Endothelial cell of umbilical vein (primary cell): ENCODE measurements at regions not wholly inside any gene's neighbourhood (a gene's known extent, or its start where the extent isn't known, plus 50 kb on each side); places are given as distances from the start of the nearest gene placed in this dataset.

Experiments used
- BruUV-seq: library from RNA; stranded (reverse); fragments of 400-500 nt; replicated peaks from 2 replicates; lab custom pipeline; 2021; lab: Mats Ljungman, UMichigan
- CTCF ChIA-PET: fragments of 300-600, 350-600 bp; sonication (Branson Sonifier 250); formaldehyde crosslinking; loops from one replicate; lab custom pipeline; 2021; ENCODE audit warnings: antibody characterized with exemption, inconsistent platforms; lab: Charles Lee
- POLR2A ChIA-PET: fragments of 300-600, 350-600 bp; sonication (Branson Sonifier 250); formaldehyde crosslinking; loops from one replicate; lab custom pipeline; 2021; ENCODE audit warnings: antibody characterized with exemption, inconsistent platforms; lab: Charles Lee
- DNase-seq: peaks from one replicate; pipeline ENCODE4 v3.0.0-alpha.2; 2011; ENCODE audit warnings: low read depth, low spot score
- FAIRE-seq: peaks from 2 replicates; lab custom pipeline; 2011; peaks lifted over from hg19 to GRCh38; lab: Jason Lieb, UNC
- H2AFZ ChIP-seq: 2 replicates; pipeline ENCODE4 v1.6.0; 2012; ENCODE audit warnings: low read depth, low read length, control low read depth, inconsistent platforms
- H3K27ac ChIP-seq: 2 replicates; pipeline ENCODE4 v1.5.1; 2011; ENCODE audit warnings: low read depth, mild to moderate bottlenecking, control low read depth, low read length, moderate library complexity; ENCODE audit not compliant: insufficient read depth
- H3K27me3 ChIP-seq, 2 experiments: 2 replicates each; pipeline versions ENCODE4 v1.6.0 to v1.6.1; 2011; ENCODE audit warnings: low read length in 2 of 2, mixed read lengths in 1 of 2; ENCODE audit not compliant: control insufficient read depth in 2 of 2, insufficient read depth in 2 of 2
- H3K36me3 ChIP-seq, 2 experiments: 2 replicates in 1 of 2; 3 replicates in 1 of 2; pipeline ENCODE4 v1.5.1; 2011; ENCODE audit warnings: low read length in 2 of 2, mild to moderate bottlenecking in 1 of 2, moderate library complexity in 1 of 2; ENCODE audit not compliant: control insufficient read depth in 2 of 2, insufficient read depth in 2 of 2; ENCODE audit errors: extremely low read depth in 1 of 2
- H3K4me1 ChIP-seq: 3 replicates; pipeline ENCODE4 v1.5.1; 2011; ENCODE audit warnings: mild to moderate bottlenecking, low read length; ENCODE audit not compliant: control insufficient read depth, insufficient read depth; ENCODE audit errors: extremely low read depth
- H3K4me2 ChIP-seq: 2 replicates; pipeline ENCODE4 v1.6.1; 2011; ENCODE audit warnings: low read length, control low read depth, mixed read lengths; ENCODE audit not compliant: insufficient read depth
- H3K4me3 ChIP-seq, 3 experiments: fragments of 200-600 bp in 1 of 3; sonication (generic), shearing (Covaris generic) in 1 of 3; replicated peaks in 1 of 3; 2 replicates each; pipeline ENCODE4 v1.5.1; 2011 to 2016; ENCODE audit warnings: control low read depth in 3 of 3, low read length in 3 of 3, mild to moderate bottlenecking in 2 of 3, inconsistent platforms in 1 of 3, low read depth in 1 of 3, moderate library complexity in 1 of 3; ENCODE audit not compliant: insufficient read depth in 1 of 3
- H3K79me2 ChIP-seq: 2 replicates; pipeline ENCODE4 v1.6.0; 2012; ENCODE audit warnings: low read length, inconsistent platforms; ENCODE audit not compliant: control insufficient read depth, insufficient read depth
- H3K9ac ChIP-seq: replicated peaks from 2 replicates; pipeline ENCODE3; 2011; ENCODE audit warnings: low read length, control low read depth; ENCODE audit not compliant: insufficient read depth; ENCODE audit errors: extremely low read depth
- H3K9me1 ChIP-seq: replicated peaks from 3 replicates; pipeline ENCODE4 v1.6.0; 2011; ENCODE audit warnings: mild to moderate bottlenecking, low read length; ENCODE audit not compliant: control insufficient read depth, insufficient read depth; ENCODE audit errors: extremely low read depth
- H3K9me3 ChIP-seq: replicated peaks from 2 replicates; pipeline ENCODE4 v1.5.1; 2012; ENCODE audit warnings: low read length, inconsistent platforms; ENCODE audit not compliant: control insufficient read depth, insufficient read depth
- H4K20me1 ChIP-seq: replicated peaks from 2 replicates; pipeline ENCODE3; 2011; ENCODE audit warnings: mild to moderate bottlenecking, low read length; ENCODE audit not compliant: control insufficient read depth, insufficient read depth; ENCODE audit errors: extremely low read depth
- CTCF ChIP-seq, 2 donors: IDR thresholded peaks; 1 replicate in 1 of 2; 2 replicates in 1 of 2; pipeline ENCODE4 v1.5.1; 2011; ENCODE audit warnings: low read length in 2 of 2, mild to moderate bottlenecking in 2 of 2, moderate library complexity in 2 of 2, control low read depth in 1 of 2, inconsistent platforms in 1 of 2, low read depth in 1 of 2; ENCODE audit not compliant: insufficient read depth in 1 of 2; ENCODE audit errors: extremely low read depth in 1 of 2
- EZH2 ChIP-seq: IDR thresholded peaks from 2 replicates; pipeline ENCODE4 v1.6.1; 2012; ENCODE audit warnings: borderline replicate concordance, low read depth, mild to moderate bottlenecking, moderate library complexity, low read length, inconsistent platforms; ENCODE audit not compliant: severe bottlenecking
- FOS ChIP-seq: IDR thresholded peaks from 2 replicates; pipeline ENCODE4 v1.6.1; 2011; ENCODE audit warnings: mild to moderate bottlenecking, low read length, moderate library complexity, borderline replicate concordance; ENCODE audit not compliant: insufficient read depth
- GATA2 ChIP-seq: IDR thresholded peaks from 2 replicates; pipeline ENCODE4 v1.7.0; 2011; ENCODE audit warnings: low read depth, mild to moderate bottlenecking, moderate library complexity, mixed read lengths, low read length; ENCODE audit not compliant: insufficient read length, insufficient read depth
- JUN ChIP-seq: IDR thresholded peaks from 2 replicates; pipeline ENCODE4 v1.6.1; 2011; ENCODE audit warnings: borderline replicate concordance, low read depth; ENCODE audit not compliant: insufficient read length, insufficient read depth
- MYC ChIP-seq: IDR thresholded peaks from one replicate; pipeline ENCODE4 v1.6.1; 2011; ENCODE audit warnings: mild to moderate bottlenecking, low read depth, low read length
- POLR2A ChIP-seq: IDR thresholded peaks from 2 replicates; pipeline ENCODE4 v1.6.1; 2012; ENCODE audit warnings: low read depth, mild to moderate bottlenecking, control low read depth, low read length
- POLR2AphosphoS5 ChIP-seq: IDR thresholded peaks from 2 replicates; pipeline ENCODE4 v1.6.1; 2012; ENCODE audit warnings: low read depth, mild to moderate bottlenecking, control low read depth, low read length, moderate library complexity; ENCODE audit not compliant: insufficient read depth
- dilution Hi-C: fragments of 300-500 bp; cut with MboI; formaldehyde crosslinking; loops from one replicate; pipeline ENCODE4 v1.15.0; 2019; ENCODE audit warnings: low sequenced_read_pairs; ENCODE audit not compliant: extremely low pct_ligation_motif_present
- intact Hi-C: fragments of 100-400 bp; cut with micrococcal nuclease; formaldehyde crosslinking; loops from one replicate; pipeline ENCODE4 v1.10.0; 2022
- TF ChIP-seq, protein P1 (sequence below): IDR thresholded peaks from 2 replicates; pipeline ENCODE4 v1.6.1; 2011; ENCODE audit not compliant: insufficient read depth, insufficient read length

- Histone ChIP-seq H3K4me1 (no peaks in the 10 kb centered on the region), H4K20me1 (no peaks in the 10 kb centered on the region), H3K36me3 (no peaks in the 10 kb centered on the region), H3K4me3 (no peak overlapping the region), H3K27ac (no peak overlapping the region), H3K9ac (no peak overlapping the region), H3K9me3 (no peaks in the 10 kb centered on the region), H3K27me3 (no peaks in the 10 kb centered on the region), H3K9me1 (no peaks in the 10 kb centered on the region), H3K79me2 (no peaks in the 10 kb centered on the region), H2AFZ (no peak overlapping the region), H3K4me2 (no peak overlapping the region)
- ChIA-PET CTCF (no interaction called here), POLR2A (no interaction called here)
- no peak for FAIRE-seq
- intact Hi-C loops (no loop called here), dilution Hi-C loops (no loop called here)
- TF ChIP-seq, protein P1, sequence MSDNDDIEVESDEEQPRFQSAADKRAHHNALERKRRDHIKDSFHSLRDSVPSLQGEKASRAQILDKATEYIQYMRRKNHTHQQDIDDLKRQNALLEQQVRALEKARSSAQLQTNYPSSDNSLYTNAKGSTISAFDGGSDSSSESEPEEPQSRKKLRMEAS, result no peak
- TF ChIP-seq POLR2AphosphoS5 (no peak), MYC (no peak), EZH2 (no peak), FOS (no peak), JUN (no peak), GATA2 (no peak), POLR2A (no peak), CTCF (IDR thresholded peaks at IDR 0.05; ENCODE audit: extremely low read depth in 1 of 2, insufficient read depth in 1 of 2, low read depth in 1 of 2, low read length in 2 of 2) (no peak)
- no peak for DNase-seq
- no TSS peak for BruUV-seq
These were observed 131.9 kb upstream of the ZFHX3 start for GRCh38 chr16:73179705-73180331.
